OCI-LY7 (cell line): ENCODE measurements at regions not wholly inside any gene's neighbourhood (a gene's known extent, or its start where the extent isn't known, plus 50 kb on each side); places are given as distances from the start of the nearest gene placed in this dataset.
A peak's percentile ranks its signal among the peaks of the same experiment; 100 is the strongest.
"Not testable (repeated sequence)": the region's sequence is repeated elsewhere in the genome, so short reads cannot be mapped to it uniquely, and the experiment has no call there.

Source experiments
- BruUV-seq: library from RNA; stranded (reverse); fragments of 400-500 nt; replicated peaks from 2 replicates; lab custom pipeline; 2021; lab: Mats Ljungman, UMichigan
- CTCF ChIA-PET: fragments of 300-600 bp; sonication (Branson Sonifier 250); formaldehyde crosslinking; loops from one replicate; lab custom pipeline; 2022; ENCODE audit warnings: antibody characterized with exemption; ENCODE audit not compliant: unreplicated experiment; lab: Charles Lee
- POLR2A ChIA-PET: fragments of 300-600 bp; sonication (Branson Sonifier 250); formaldehyde crosslinking; loops from one replicate; lab custom pipeline; 2022; ENCODE audit warnings: antibody characterized with exemption; lab: Charles Lee
- DNase-seq: peaks from one replicate; pipeline ENCODE4 v3.0.0-alpha.2; 2015; ENCODE audit warnings: low spot score
- H2AFZ ChIP-seq: fragments of 200-600 bp; sonication (generic), shearing (Covaris generic); 2 replicates; pipeline ENCODE4 v1.6.1; 2014; ENCODE audit warnings: mild to moderate bottlenecking, antibody characterized with exemption, low read length, moderate library complexity
- H3K27ac ChIP-seq: fragments of 200-600 bp; sonication (generic); 2 replicates; pipeline ENCODE4 v1.5.1; 2014; ENCODE audit warnings: mixed run types, low read depth, mild to moderate bottlenecking, moderate library complexity, low read length, inconsistent platforms; ENCODE audit not compliant: poor library complexity, severe bottlenecking
- H3K36me3 ChIP-seq: fragments of 200-600 bp; sonication (generic); 2 replicates; pipeline ENCODE4 v1.6.1; 2014; ENCODE audit warnings: mild to moderate bottlenecking, antibody characterized with exemption, low read length, moderate library complexity, mixed read lengths; ENCODE audit not compliant: insufficient read depth
- H3K4me1 ChIP-seq: fragments of 200-600 bp; sonication (generic); 2 replicates; pipeline ENCODE4 v1.5.1; 2014; ENCODE audit warnings: mild to moderate bottlenecking, low read length; ENCODE audit not compliant: insufficient read depth, poor library complexity, severe bottlenecking
- H3K4me2 ChIP-seq: fragments of 200-600 bp; sonication (generic); 2 replicates; pipeline ENCODE4 v1.6.1; 2014; ENCODE audit warnings: mild to moderate bottlenecking, low read length
- H3K4me3 ChIP-seq: fragments of 200-600 bp; sonication (generic); 2 replicates; pipeline ENCODE4 v1.5.1; 2014; ENCODE audit warnings: mild to moderate bottlenecking, low read depth, low read length; ENCODE audit not compliant: poor library complexity, severe bottlenecking
- H3K79me2 ChIP-seq: fragments of 200-600 bp; sonication (generic); 2 replicates; pipeline ENCODE4 v1.6.1; 2016; ENCODE audit warnings: low read depth, mild to moderate bottlenecking, low read length, moderate library complexity, mixed read lengths; ENCODE audit not compliant: insufficient read depth
- H3K9me2 ChIP-seq: fragments of 200-600 bp; sonication (generic); 2 replicates; pipeline ENCODE4 v1.6.1; 2016; ENCODE audit warnings: mild to moderate bottlenecking, low read length, mixed read lengths; ENCODE audit not compliant: insufficient read depth
- H3K9me3 ChIP-seq: fragments of 200-600 bp; sonication (generic); 2 replicates; pipeline ENCODE4 v1.6.1; 2014; ENCODE audit warnings: mild to moderate bottlenecking, mixed run types, low read length, mixed read lengths
- H4K20me1 ChIP-seq: fragments of 200-600 bp; sonication (generic); 2 replicates; pipeline ENCODE4 v1.6.1; 2014; ENCODE audit warnings: mild to moderate bottlenecking, antibody characterized with exemption, low read length, moderate library complexity, mixed read lengths; ENCODE audit not compliant: insufficient read depth
- CTCF ChIP-seq: fragments of 200-600 bp; sonication (generic); conservative IDR thresholded peaks from 2 replicates; pipeline ENCODE4 v1.5.1; 2014; ENCODE audit warnings: mild to moderate bottlenecking, antibody characterized with exemption, low read length, moderate library complexity, mixed read lengths
- EZH2phosphoT487 ChIP-seq: fragments of 200-600 bp; sonication (generic); IDR thresholded peaks from 2 replicates; pipeline ENCODE4 v1.6.1; 2018; ENCODE audit warnings: low read depth, borderline replicate concordance, mild to moderate bottlenecking, mixed run types, antibody characterized with exemption, low read length, moderate library complexity, mixed read lengths
- intact Hi-C: fragments of 100-400 bp; cut with micrococcal nuclease; formaldehyde crosslinking; loops from one replicate; pipeline ENCODE4 v1.10.0; 2022; ENCODE audit not compliant: unreplicated experiment

- Histone ChIP-seq H3K36me3 (no peaks in the 10 kb centered on the region), H4K20me1 (no peaks in the 10 kb centered on the region), H3K4me3 (no peak overlapping the region), H3K9me2 (no peaks in the 10 kb centered on the region), H3K9me3 (no peaks in the 10 kb centered on the region), H3K4me2 (no peak overlapping the region), H3K79me2 (no peaks in the 10 kb centered on the region), H3K27ac (no peak overlapping the region), H3K4me1 (no peaks in the 10 kb centered on the region), H2AFZ (no peak overlapping the region)
- no peak for DNase-seq
- TF ChIP-seq CTCF (no peak), EZH2phosphoT487 (no peak)
- POLR2A ChIA-PET, result interaction anchor here (0.6 kb wide), 1 partner anchor 542 kb away, joined by 4 read pairs; no protein-coding TSS in a partner anchor
- no TSS peak for BruUV-seq
- intact Hi-C loops, result no loop called here
- CTCF ChIA-PET, result no interaction called here
These were observed 135.5 kb upstream of the CDKN3 start for GRCh38 chr14:54261283-54261682.

GRCh38 chr14:54266616-54267015, 130.2 kb upstream of the CDKN3 start:
- DNase-seq, H3K36me3 ChIP-seq, H3K4me3 ChIP-seq, intact Hi-C loops, H3K9me2 ChIP-seq, H3K79me2 ChIP-seq, H3K27ac ChIP-seq, H4K20me1 ChIP-seq, H3K9me3 ChIP-seq, H3K4me1 ChIP-seq, BruUV-seq, CTCF ChIA-PET, H3K4me2 ChIP-seq: not testable (repeated sequence)
- peak overlapping the region; percentile 41; the same call in 1 of the 2 replicates for H2AFZ ChIP-seq
- POLR2A ChIA-PET, result interaction anchor here (0.6 to 1.0 kb wide), 2 partner anchors 8 to 685 kb away, joined by 3 to 4 read pairs; no protein-coding TSS in a partner anchor

GRCh38 chr14:54267172-54267571, 129.6 kb upstream of the CDKN3 start:
- no peak overlapping the region for H3K27ac ChIP-seq
- DNase-seq, result peak; percentile 53
- no peaks in the 10 kb centered on the region for H3K9me2 ChIP-seq
- peaks cover 9% of the 10 kb centered on the region for H3K4me1 ChIP-seq
- no peaks in the 10 kb centered on the region for H3K36me3 ChIP-seq
- H3K4me3 ChIP-seq, result no peak overlapping the region
- no peaks in the 10 kb centered on the region for H4K20me1 ChIP-seq
- peak overlapping the region; percentile 41; the same call in 1 of the 2 replicates for H2AFZ ChIP-seq
- intact Hi-C loops, result no loop called here
- no peaks in the 10 kb centered on the region for H3K9me3 ChIP-seq
- no TSS peak for BruUV-seq
- H3K4me2 ChIP-seq, result 0 out of 2 replicates have a peak overlapping the region, but pooled peaks have one; percentile 14
- TF ChIP-seq CTCF, result no peak
- no peak for TF ChIP-seq EZH2phosphoT487
- CTCF ChIA-PET, result no interaction called here
- no peaks in the 10 kb centered on the region for H3K79me2 ChIP-seq
- POLR2A ChIA-PET, result no interaction called here
